ENCODE measurements at regions not wholly inside any gene's neighbourhood (a gene's known extent, or its start where the extent isn't known, plus 50 kb on each side); places are given as distances from the start of the nearest gene placed in this dataset.

GRCh38 chr6:121641158-121641557, 205.7 kb downstream of the GJA1 start:
- Histone ChIP-seq H2AFZ (ENCODE audit: control insufficient read depth, low read depth, low read length) (no peak overlapping the region), H3K36me3 (ENCODE audit: control insufficient read depth in 2 of 2, insufficient read depth in 2 of 2, low read length in 1 of 2) (no peaks in the 10 kb centered on the region), H3K27ac (ENCODE audit: control insufficient read depth, insufficient read depth) (no peak overlapping the region), H3K27me3 (replicated peaks in 1 of 2; ENCODE audit: control insufficient read depth in 2 of 2, insufficient read depth in 2 of 2, low read length in 1 of 2) (no peaks in the 10 kb centered on the region), H3K4me1 (ENCODE audit: control insufficient read depth, insufficient read depth, low read length) (no peaks in the 10 kb centered on the region), H3K9ac (ENCODE audit: control insufficient read depth, insufficient read depth, low read length) (no peak overlapping the region), H3K4me3 (no peak overlapping the region), H3K4me2 (ENCODE audit: control insufficient read depth, insufficient read depth) (no peak overlapping the region), H3K9me3 (replicated peaks; ENCODE audit: control insufficient read depth, insufficient read depth, low read length) (no peaks in the 10 kb centered on the region), H4K20me1 (ENCODE audit: control insufficient read depth, insufficient read depth) (no peaks in the 10 kb centered on the region), H3K79me2 (ENCODE audit: control insufficient read depth, insufficient read depth, low read length) (no peaks in the 10 kb centered on the region)
- ChIA-PET POLR2A (no interaction called here), CTCF (no interaction called here), RAD21 (ENCODE audit: unreplicated experiment) (no interaction called here), SMC1A (ENCODE audit: uncharacterized antibody, unreplicated experiment) (no interaction called here)
- DNase-seq (ENCODE audit: low read depth, low spot score) (no peak), FAIRE-seq (no peak), ATAC-seq (no peak)
- in situ Hi-C loops (cut with MboI): no loop called here
- no peak for TF ChIP-seq DPF2 (IDR thresholded peaks at IDR 0.05)
- TF ChIP-seq MXI1 (IDR thresholded peaks at IDR 0.05; ENCODE audit: low read depth, low read length): no peak
- no peak for TF ChIP-seq RUNX3 (IDR thresholded peaks at IDR 0.05; ENCODE audit: low read length)
- no peak for TF ChIP-seq JUND (IDR thresholded peaks at IDR 0.05; ENCODE audit: low read depth, low read length)
- no peak for TF ChIP-seq SIN3A (IDR thresholded peaks at IDR 0.05; ENCODE audit: low read depth, low read length)
- TF ChIP-seq ZBTB40 (IDR thresholded peaks at IDR 0.05; ENCODE audit: borderline replicate concordance): no peak
- TF ChIP-seq E2F4 (IDR thresholded peaks at IDR 0.05; ENCODE audit: low read depth, low read length): no peak
- TF ChIP-seq, protein P1, sequence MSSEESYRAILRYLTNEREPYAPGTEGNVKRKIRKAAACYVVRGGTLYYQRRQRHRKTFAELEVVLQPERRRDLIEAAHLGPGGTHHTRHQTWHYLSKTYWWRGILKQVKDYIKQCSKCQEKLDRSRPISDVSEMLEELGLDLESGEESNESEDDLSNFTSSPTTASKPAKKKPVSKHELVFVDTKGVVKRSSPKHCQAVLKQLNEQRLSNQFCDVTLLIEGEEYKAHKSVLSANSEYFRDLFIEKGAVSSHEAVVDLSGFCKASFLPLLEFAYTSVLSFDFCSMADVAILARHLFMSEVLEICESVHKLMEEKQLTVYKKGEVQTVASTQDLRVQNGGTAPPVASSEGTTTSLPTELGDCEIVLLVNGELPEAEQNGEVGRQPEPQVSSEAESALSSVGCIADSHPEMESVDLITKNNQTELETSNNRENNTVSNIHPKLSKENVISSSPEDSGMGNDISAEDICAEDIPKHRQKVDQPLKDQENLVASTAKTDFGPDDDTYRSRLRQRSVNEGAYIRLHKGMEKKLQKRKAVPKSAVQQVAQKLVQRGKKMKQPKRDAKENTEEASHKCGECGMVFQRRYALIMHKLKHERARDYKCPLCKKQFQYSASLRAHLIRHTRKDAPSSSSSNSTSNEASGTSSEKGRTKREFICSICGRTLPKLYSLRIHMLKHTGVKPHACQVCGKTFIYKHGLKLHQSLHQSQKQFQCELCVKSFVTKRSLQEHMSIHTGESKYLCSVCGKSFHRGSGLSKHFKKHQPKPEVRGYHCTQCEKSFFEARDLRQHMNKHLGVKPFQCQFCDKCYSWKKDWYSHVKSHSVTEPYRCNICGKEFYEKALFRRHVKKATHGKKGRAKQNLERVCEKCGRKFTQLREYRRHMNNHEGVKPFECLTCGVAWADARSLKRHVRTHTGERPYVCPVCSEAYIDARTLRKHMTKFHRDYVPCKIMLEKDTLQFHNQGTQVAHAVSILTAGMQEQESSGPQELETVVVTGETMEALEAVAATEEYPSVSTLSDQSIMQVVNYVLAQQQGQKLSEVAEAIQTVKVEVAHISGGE (CRISPR knock-in tag; IDR thresholded peaks at IDR 0.05): no peak
- no peak for TF ChIP-seq RELB (IDR thresholded peaks at IDR 0.05; ENCODE audit: low read depth)
- no peak for TF ChIP-seq ATF7 (IDR thresholded peaks at IDR 0.05; ENCODE audit: low read depth)
- TF ChIP-seq ESRRA (IDR thresholded peaks at IDR 0.05; ENCODE audit: low read length): no peak
- TF ChIP-seq ZNF384 (IDR thresholded peaks at IDR 0.05; ENCODE audit: borderline replicate concordance, low read depth, low read length): no peak
- TF ChIP-seq MYC (IDR thresholded peaks at IDR 0.05; ENCODE audit: insufficient read depth, insufficient read length, insufficient replicate concordance, low read length, severe bottlenecking): no peak
- no peak for TF ChIP-seq ETV6 (conservative IDR thresholded peaks at IDR 0.05 in 1 of 2, IDR thresholded peaks at IDR 0.05 in 1 of 2; ENCODE audit: borderline replicate concordance in 1 of 2, low read depth in 1 of 2)
- intact Hi-C loops (cut with micrococcal nuclease; ENCODE audit: unreplicated experiment): no loop called here
- no TSS peak for BruUV-seq (replicated peaks)
- 2% methylated on average over 3 of the region's 3 CpGs for WGBS (ENCODE audit: insufficient coverage, insufficient replicate concordance, low lambda C conversion rate, missing lambda C conversion rate)

Measured in GM12878 (cell line).